HepG2 (cell line): ENCODE measurements at regions not wholly inside any gene's neighbourhood (a gene's known extent, or its start where the extent isn't known, plus 50 kb on each side); places are given as distances from the start of the nearest gene placed in this dataset.

Experiments used
- DDIT3 ChIP-seq: sonication (generic); formaldehyde crosslinking; IDR thresholded peaks from 2 replicates; pipeline ENCODE4 v1.4.0; 2020; ENCODE audit warnings: mild to moderate bottlenecking, missing genetic modification reagents
- HNRNPH1 ChIP-seq: fragments of 200-400 bp; formaldehyde crosslinking; optimal IDR thresholded peaks from 2 replicates; pipeline ENCODE3; 2017; ENCODE audit warnings: mild to moderate bottlenecking, low read depth, low read length
- JUN ChIP-seq: sonication (generic); formaldehyde crosslinking; IDR thresholded peaks from 2 replicates; pipeline ENCODE4 v1.4.0; 2020; ENCODE audit warnings: mild to moderate bottlenecking, missing genetic modification reagents
- LRRFIP1 ChIP-seq: sonication (generic); formaldehyde crosslinking; conservative IDR thresholded peaks from 2 replicates; pipeline ENCODE4 v1.4.0; 2020; ENCODE audit warnings: missing genetic modification reagents
- MTF1 ChIP-seq: sonication (generic); formaldehyde crosslinking; IDR thresholded peaks from 2 replicates; pipeline ENCODE4 v1.5.0; 2020; ENCODE audit warnings: missing genetic modification reagents
- NPAS2 ChIP-seq: sonication (generic); formaldehyde crosslinking; IDR thresholded peaks from 2 replicates; pipeline ENCODE4 v1.8.0; 2022; ENCODE audit warnings: mild to moderate bottlenecking, missing genetic modification reagents, borderline replicate concordance
- NRL ChIP-seq: sonication (generic); formaldehyde crosslinking; IDR thresholded peaks from 2 replicates; pipeline ENCODE4 v1.5.0; 2020; ENCODE audit warnings: missing genetic modification reagents, mild to moderate bottlenecking, moderate library complexity, borderline replicate concordance
- PAWR ChIP-seq: sonication (generic); formaldehyde crosslinking; IDR thresholded peaks from 2 replicates; pipeline ENCODE4 v1.4.0; 2020; ENCODE audit warnings: missing genetic modification reagents, mild to moderate bottlenecking, borderline replicate concordance
- SIX4 ChIP-seq: sonication (generic); formaldehyde crosslinking; IDR thresholded peaks from 2 replicates; pipeline ENCODE4 v1.4.0; 2020; ENCODE audit warnings: missing genetic modification reagents
- SRSF9 ChIP-seq: fragments of 200-400 bp; formaldehyde crosslinking; IDR thresholded peaks from 2 replicates; pipeline ENCODE4 v1.6.1; 2018; ENCODE audit warnings: borderline replicate concordance, mild to moderate bottlenecking, low read depth, low read length; ENCODE audit not compliant: insufficient read depth, poor library complexity, severe bottlenecking
- ZNF138 ChIP-seq: sonication (generic); formaldehyde crosslinking; IDR thresholded peaks from 2 replicates; pipeline ENCODE4 v1.5.0; 2020; ENCODE audit warnings: mild to moderate bottlenecking, low read depth, missing genetic modification reagents
- ZNF143 ChIP-seq: sonication (generic); formaldehyde crosslinking; IDR thresholded peaks from 2 replicates; pipeline ENCODE4 v1.4.0; 2020; ENCODE audit warnings: missing genetic modification reagents
- ZNF253 ChIP-seq: sonication (generic); formaldehyde crosslinking; IDR thresholded peaks from 2 replicates; pipeline ENCODE4 v1.8.0; 2022; ENCODE audit warnings: mild to moderate bottlenecking, missing genetic modification reagents, borderline replicate concordance
- ZNF296 ChIP-seq: sonication (generic); formaldehyde crosslinking; conservative IDR thresholded peaks from 2 replicates; pipeline ENCODE4 v1.5.0; 2020; ENCODE audit warnings: mild to moderate bottlenecking, missing genetic modification reagents
- ZNF557 ChIP-seq: sonication (generic); formaldehyde crosslinking; IDR thresholded peaks from 2 replicates; pipeline ENCODE4 v1.4.0; 2020; ENCODE audit warnings: missing genetic modification reagents
- ZNF720 ChIP-seq: sonication (generic); formaldehyde crosslinking; IDR thresholded peaks from 2 replicates; pipeline ENCODE4 v1.4.0; 2020; ENCODE audit warnings: missing genetic modification reagents
- TF ChIP-seq, protein P1 (sequence below): IDR thresholded peaks from 2 replicates; pipeline ENCODE4 v1.6.1; 2018; ENCODE audit warnings: missing genetic modification reagents, mild to moderate bottlenecking, missing compliant biosample characterization
- TF ChIP-seq, protein P2 (sequence below): fragments of 450-650 bp; IDR thresholded peaks from 2 replicates; pipeline ENCODE4 v1.6.1; 2017
- TF ChIP-seq, protein P3 (sequence below): IDR thresholded peaks from 2 replicates; pipeline ENCODE4 v1.6.1; 2016; ENCODE audit warnings: low read depth, missing genetic modification reagents, missing compliant biosample characterization

- TF ChIP-seq LRRFIP1 (CRISPR knock-in tag) (no peak), PAWR (CRISPR knock-in tag) (no peak), JUN (CRISPR knock-in tag) (no peak), SRSF9 (no peak), HNRNPH1 (no peak), ZNF557 (no peak), NPAS2 (CRISPR knock-in tag) (no peak), DDIT3 (CRISPR knock-in tag) (no peak), MTF1 (CRISPR knock-in tag) (no peak), ZNF143 (CRISPR knock-in tag) (no peak), NRL (no peak), ZNF296 (no peak), ZNF253 (CRISPR knock-in tag) (no peak), ZNF138 (CRISPR knock-in tag) (no peak), SIX4 (CRISPR knock-in tag) (peak; percentile 66; the same call in 1 of the 2 replicates), ZNF720 (CRISPR knock-in tag) (no peak)
- TF ChIP-seq, protein P1, sequence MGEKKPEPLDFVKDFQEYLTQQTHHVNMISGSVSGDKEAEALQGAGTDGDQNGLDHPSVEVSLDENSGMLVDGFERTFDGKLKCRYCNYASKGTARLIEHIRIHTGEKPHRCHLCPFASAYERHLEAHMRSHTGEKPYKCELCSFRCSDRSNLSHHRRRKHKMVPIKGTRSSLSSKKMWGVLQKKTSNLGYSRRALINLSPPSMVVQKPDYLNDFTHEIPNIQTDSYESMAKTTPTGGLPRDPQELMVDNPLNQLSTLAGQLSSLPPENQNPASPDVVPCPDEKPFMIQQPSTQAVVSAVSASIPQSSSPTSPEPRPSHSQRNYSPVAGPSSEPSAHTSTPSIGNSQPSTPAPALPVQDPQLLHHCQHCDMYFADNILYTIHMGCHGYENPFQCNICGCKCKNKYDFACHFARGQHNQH (CRISPR knock-in tag), result no peak; the same call in 1 of the 2 replicates
- TF ChIP-seq, protein P2, sequence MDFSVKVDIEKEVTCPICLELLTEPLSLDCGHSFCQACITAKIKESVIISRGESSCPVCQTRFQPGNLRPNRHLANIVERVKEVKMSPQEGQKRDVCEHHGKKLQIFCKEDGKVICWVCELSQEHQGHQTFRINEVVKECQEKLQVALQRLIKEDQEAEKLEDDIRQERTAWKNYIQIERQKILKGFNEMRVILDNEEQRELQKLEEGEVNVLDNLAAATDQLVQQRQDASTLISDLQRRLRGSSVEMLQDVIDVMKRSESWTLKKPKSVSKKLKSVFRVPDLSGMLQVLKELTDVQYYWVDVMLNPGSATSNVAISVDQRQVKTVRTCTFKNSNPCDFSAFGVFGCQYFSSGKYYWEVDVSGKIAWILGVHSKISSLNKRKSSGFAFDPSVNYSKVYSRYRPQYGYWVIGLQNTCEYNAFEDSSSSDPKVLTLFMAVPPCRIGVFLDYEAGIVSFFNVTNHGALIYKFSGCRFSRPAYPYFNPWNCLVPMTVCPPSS, result no peak
- TF ChIP-seq, protein P3, sequence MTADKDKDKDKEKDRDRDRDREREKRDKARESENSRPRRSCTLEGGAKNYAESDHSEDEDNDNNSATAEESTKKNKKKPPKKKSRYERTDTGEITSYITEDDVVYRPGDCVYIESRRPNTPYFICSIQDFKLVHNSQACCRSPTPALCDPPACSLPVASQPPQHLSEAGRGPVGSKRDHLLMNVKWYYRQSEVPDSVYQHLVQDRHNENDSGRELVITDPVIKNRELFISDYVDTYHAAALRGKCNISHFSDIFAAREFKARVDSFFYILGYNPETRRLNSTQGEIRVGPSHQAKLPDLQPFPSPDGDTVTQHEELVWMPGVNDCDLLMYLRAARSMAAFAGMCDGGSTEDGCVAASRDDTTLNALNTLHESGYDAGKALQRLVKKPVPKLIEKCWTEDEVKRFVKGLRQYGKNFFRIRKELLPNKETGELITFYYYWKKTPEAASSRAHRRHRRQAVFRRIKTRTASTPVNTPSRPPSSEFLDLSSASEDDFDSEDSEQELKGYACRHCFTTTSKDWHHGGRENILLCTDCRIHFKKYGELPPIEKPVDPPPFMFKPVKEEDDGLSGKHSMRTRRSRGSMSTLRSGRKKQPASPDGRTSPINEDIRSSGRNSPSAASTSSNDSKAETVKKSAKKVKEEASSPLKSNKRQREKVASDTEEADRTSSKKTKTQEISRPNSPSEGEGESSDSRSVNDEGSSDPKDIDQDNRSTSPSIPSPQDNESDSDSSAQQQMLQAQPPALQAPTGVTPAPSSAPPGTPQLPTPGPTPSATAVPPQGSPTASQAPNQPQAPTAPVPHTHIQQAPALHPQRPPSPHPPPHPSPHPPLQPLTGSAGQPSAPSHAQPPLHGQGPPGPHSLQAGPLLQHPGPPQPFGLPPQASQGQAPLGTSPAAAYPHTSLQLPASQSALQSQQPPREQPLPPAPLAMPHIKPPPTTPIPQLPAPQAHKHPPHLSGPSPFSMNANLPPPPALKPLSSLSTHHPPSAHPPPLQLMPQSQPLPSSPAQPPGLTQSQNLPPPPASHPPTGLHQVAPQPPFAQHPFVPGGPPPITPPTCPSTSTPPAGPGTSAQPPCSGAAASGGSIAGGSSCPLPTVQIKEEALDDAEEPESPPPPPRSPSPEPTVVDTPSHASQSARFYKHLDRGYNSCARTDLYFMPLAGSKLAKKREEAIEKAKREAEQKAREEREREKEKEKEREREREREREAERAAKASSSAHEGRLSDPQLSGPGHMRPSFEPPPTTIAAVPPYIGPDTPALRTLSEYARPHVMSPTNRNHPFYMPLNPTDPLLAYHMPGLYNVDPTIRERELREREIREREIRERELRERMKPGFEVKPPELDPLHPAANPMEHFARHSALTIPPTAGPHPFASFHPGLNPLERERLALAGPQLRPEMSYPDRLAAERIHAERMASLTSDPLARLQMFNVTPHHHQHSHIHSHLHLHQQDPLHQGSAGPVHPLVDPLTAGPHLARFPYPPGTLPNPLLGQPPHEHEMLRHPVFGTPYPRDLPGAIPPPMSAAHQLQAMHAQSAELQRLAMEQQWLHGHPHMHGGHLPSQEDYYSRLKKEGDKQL (CRISPR knock-in tag), result peak; percentile 69; the same call in 1 of the 2 replicates
These were observed 133.8 kb upstream of the NUDT4 start (continued) for GRCh38 chr12:93243689-93244513.
